B cell (primary cell): ENCODE measurements at regions not wholly inside any gene's neighbourhood (a gene's known extent, or its start where the extent isn't known, plus 50 kb on each side); places are given as distances from the start of the nearest gene placed in this dataset.

Experiments used
- ATAC-seq: fragments of 200-7000 bp; cut with Tn5 transposase; one replicate; pipeline ENCODE4 v1.10.0; 2021; ENCODE audit warnings: low read depth, mild to moderate bottlenecking, moderate number of reproducible peaks, moderate library complexity
- CTCF ChIA-PET: fragments of 350-600 bp; sonication (Branson Sonifier 250); formaldehyde crosslinking; loops from one replicate; lab custom pipeline; 2021; ENCODE audit warnings: antibody characterized with exemption, inconsistent platforms; lab: Charles Lee
- POLR2A ChIA-PET: fragments of 350-600 bp; sonication (Branson Sonifier 250); formaldehyde crosslinking; loops from one replicate; lab custom pipeline; 2021; ENCODE audit warnings: antibody characterized with exemption; lab: Charles Lee
- DNase-seq: peaks from one replicate; pipeline ENCODE4 v3.0.0; 2013
- H2AFZ ChIP-seq: 2 replicates; pipeline ENCODE4 v1.6.1; 2012; ENCODE audit warnings: mild to moderate bottlenecking, low read depth, low read length; ENCODE audit not compliant: insufficient read depth, poor library complexity, severe bottlenecking
- H3K27ac ChIP-seq, 2 donors: 1 replicate in 1 of 2; 2 replicates in 1 of 2; pipeline ENCODE4 v1.5.1; 2012 to 2013; ENCODE audit warnings: low read length in 2 of 2, mild to moderate bottlenecking in 2 of 2, moderate library complexity in 1 of 2
- H3K27me3 ChIP-seq, 4 experiments: fragments of 200-600 bp in 1 of 4; sonication (generic) in 1 of 4; replicated peaks in 1 of 4; 1 replicate in 2 of 4; 2 replicates in 2 of 4; pipeline versions ENCODE4 v1.6.1 to v1.7.0; 2013 to 2016; ENCODE audit warnings: low read length in 3 of 4, mild to moderate bottlenecking in 2 of 4, mixed read lengths in 1 of 4, moderate library complexity in 1 of 4; ENCODE audit not compliant: insufficient read depth in 4 of 4, control insufficient read depth in 3 of 4; ENCODE audit errors: control extremely low read depth in 1 of 4
- H3K36me3 ChIP-seq, 2 experiments: replicated peaks in 1 of 2; 1 replicate in 1 of 2; 2 replicates in 1 of 2; pipeline versions ENCODE4 v1.6.1 to v1.7.1; 2013; ENCODE audit warnings: low read length in 1 of 2; ENCODE audit not compliant: insufficient read depth in 2 of 2, control insufficient read depth in 1 of 2; ENCODE audit errors: control extremely low read depth in 1 of 2, extremely low read depth in 1 of 2
- H3K4me1 ChIP-seq, 2 donors: fragments of 200-600 bp in 1 of 2; sonication (generic) in 1 of 2; 1 replicate in 1 of 2; 2 replicates in 1 of 2; pipeline versions ENCODE4 v1.5.1 to v1.6.1; 2013 to 2017; ENCODE audit warnings: low read length in 2 of 2; ENCODE audit not compliant: control insufficient read depth in 2 of 2, insufficient read depth in 2 of 2
- H3K4me2 ChIP-seq: replicated peaks from 2 replicates; pipeline ENCODE3; 2012; ENCODE audit warnings: mild to moderate bottlenecking, low read depth, low read length; ENCODE audit not compliant: poor library complexity, severe bottlenecking
- H3K4me3 ChIP-seq, 5 experiments: fragments of 200-600 bp in 1 of 5; sonication (generic) in 1 of 5; 1 replicate in 3 of 5; 2 replicates in 2 of 5; pipeline versions ENCODE4 v1.5.1 to v1.7.0; 2011 to 2016; ENCODE audit warnings: low read length in 4 of 5, mild to moderate bottlenecking in 4 of 5, low read depth in 2 of 5, control low read depth in 1 of 5, moderate library complexity in 1 of 5; ENCODE audit not compliant: insufficient read depth in 1 of 5; ENCODE audit errors: control extremely low read depth in 1 of 5, extremely low read depth in 1 of 5
- H3K79me2 ChIP-seq: fragments of 200-600 bp; sonication (generic); one replicate; pipeline ENCODE4 v1.6.0; 2016; ENCODE audit warnings: low read length; ENCODE audit not compliant: control insufficient read depth, insufficient read depth
- H3K9ac ChIP-seq: fragments of 200-600 bp; sonication (generic); 2 replicates; pipeline ENCODE4 v1.6.1; 2017; ENCODE audit warnings: mild to moderate bottlenecking, low read length, moderate library complexity
- H3K9me3 ChIP-seq, 3 donors: one replicate each; pipeline versions ENCODE4 v1.6.1 to v1.7.1; 2013; ENCODE audit warnings: low read length in 2 of 3; ENCODE audit not compliant: control insufficient read depth in 2 of 3, insufficient read depth in 1 of 3; ENCODE audit errors: control extremely low read depth in 1 of 3
- H4K20me1 ChIP-seq: 2 replicates; pipeline ENCODE4 v1.6.0; 2012; ENCODE audit warnings: mild to moderate bottlenecking, low read length; ENCODE audit not compliant: insufficient read depth, control insufficient read depth, poor library complexity, severe bottlenecking
- H3K27ac Mint-ChIP-seq: one replicate; pipeline ENCODE4 v1.8.0; 2021; ENCODE audit warnings: mixed read lengths
- H3K27me3 Mint-ChIP-seq: one replicate; pipeline ENCODE4 v1.8.0; 2021; ENCODE audit warnings: mixed read lengths
- H3K4me1 Mint-ChIP-seq: one replicate; pipeline ENCODE4 v1.8.0; 2021; ENCODE audit warnings: mixed read lengths
- H3K4me3 Mint-ChIP-seq: one replicate; pipeline ENCODE4 v1.8.0; 2021; ENCODE audit warnings: mixed read lengths
- H3K9me3 Mint-ChIP-seq: one replicate; pipeline ENCODE4 v1.8.0; 2022; ENCODE audit warnings: mixed read lengths; ENCODE audit not compliant: insufficient read depth
- CTCF ChIP-seq: fragments of 200-600 bp; IDR thresholded peaks from one replicate; pipeline ENCODE4 v1.8.0; 2022; ENCODE audit warnings: antibody characterized with exemption, mild to moderate bottlenecking
- EZH2 ChIP-seq: IDR thresholded peaks from 2 replicates; pipeline ENCODE4 v1.6.1; 2012; ENCODE audit warnings: borderline replicate concordance, low read depth, mild to moderate bottlenecking, moderate library complexity, low read length; ENCODE audit not compliant: insufficient read depth, poor library complexity, severe bottlenecking
- WGBS: methylation state at CpG from one replicate; pipeline ENCODE4 v1.1.5; 2013; ENCODE audit warnings: missing lambda C conversion rate; ENCODE audit not compliant: insufficient coverage; 5-methylcytosine and 5-hydroxymethylcytosine counted together
- intact Hi-C: fragments of 100-400 bp; cut with micrococcal nuclease; formaldehyde crosslinking; loops from one replicate; pipeline ENCODE4 v1.10.0; 2022

GRCh38 chr6:19754686-19755085 is 82.5 kb upstream of the ID4 start:
- H3K4me3 Mint-ChIP-seq, result no peak overlapping the region
- no peak overlapping the region for H3K27ac Mint-ChIP-seq
- H3K4me1 Mint-ChIP-seq, result no peaks in the 10 kb centered on the region
- Histone ChIP-seq H3K4me1 (no peaks in the 10 kb centered on the region), H4K20me1 (no peaks in the 10 kb centered on the region), H3K79me2 (no peaks in the 10 kb centered on the region), H3K36me3 (no peaks in the 10 kb centered on the region), H3K4me2 (no peak overlapping the region), H3K9ac (no peak overlapping the region), H3K27ac (no peak overlapping the region), H3K4me3 (no peak overlapping the region), H3K9me3 (peaks cover 0 to 6% (median 0%) of the 10 kb centered on the region in 3 donors), H3K27me3 (no peaks in the 10 kb centered on the region), H2AFZ (no peak overlapping the region)
- 0% methylated on average over 1 of the region's 2 CpGs for WGBS
- no peak for ATAC-seq
- H3K27me3 Mint-ChIP-seq, result no peaks in the 10 kb centered on the region
- TF ChIP-seq CTCF (no peak), EZH2 (no peak)
- DNase-seq, result no peak
- ChIA-PET CTCF (no interaction called here), POLR2A (no interaction called here)
- H3K9me3 Mint-ChIP-seq, result peaks cover 3% of the 10 kb centered on the region
- intact Hi-C loops, result loop anchor here (10.0 kb wide), 1 partner anchor 1730 kb away; no protein-coding TSS in a partner anchor

DNA sequence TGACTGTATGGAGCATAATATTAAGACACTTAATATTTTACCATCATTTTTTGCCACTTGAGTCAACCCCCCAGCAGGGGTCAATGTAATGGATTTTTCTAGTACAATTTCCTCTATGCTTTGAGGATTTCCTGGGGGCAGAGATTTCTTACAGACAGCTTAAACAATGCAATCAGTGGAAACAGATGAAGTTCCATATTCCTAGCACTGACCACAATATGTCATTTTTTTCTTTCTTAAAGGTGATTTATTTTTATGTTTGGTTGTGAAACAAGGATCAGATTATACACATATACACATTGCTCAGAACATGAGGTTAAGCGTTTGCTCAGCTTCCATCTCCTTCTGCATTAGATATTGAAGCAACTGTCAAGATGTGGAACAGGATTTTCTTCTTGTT is 82.0 kb upstream of the ID4 start:
- WGBS, result no CpG with 5 or more reads among the region's 1 CpG
- H3K4me1 Mint-ChIP-seq, result no peaks in the 10 kb centered on the region

More for the DNA sequence above, 82.0 kb upstream of the ID4 start:
- no peak for TF ChIP-seq CTCF
- TF ChIP-seq EZH2, result no peak
- Mint-ChIP-seq H3K27ac (no peak overlapping the region), H3K9me3 (peaks cover 3% of the 10 kb centered on the region), H3K4me3 (no peak overlapping the region), H3K27me3 (no peaks in the 10 kb centered on the region)
- H3K4me2 ChIP-seq, result no peak overlapping the region
- H3K9me3 ChIP-seq, result peaks cover 0 to 4% (median 0%) of the 10 kb centered on the region in 3 donors
- H3K27ac ChIP-seq, result no peak overlapping the region
- H3K27me3 ChIP-seq, result no peaks in the 10 kb centered on the region
- POLR2A ChIA-PET, result no interaction called here
- no peak overlapping the region for H3K4me3 ChIP-seq
- no peak for DNase-seq
- no peaks in the 10 kb centered on the region for H4K20me1 ChIP-seq
- no peaks in the 10 kb centered on the region for H3K4me1 ChIP-seq
- no peak overlapping the region for H2AFZ ChIP-seq
- no peaks in the 10 kb centered on the region for H3K79me2 ChIP-seq
- H3K9ac ChIP-seq, result no peak overlapping the region
- no peaks in the 10 kb centered on the region for H3K36me3 ChIP-seq
- CTCF ChIA-PET, result no interaction called here
- intact Hi-C loops, result loop anchor here (10.0 kb wide), 1 partner anchor 1730 kb away; no protein-coding TSS in a partner anchor
- ATAC-seq, result no peak
